MM.1S (cell line): ENCODE measurements at regions not wholly inside any gene's neighbourhood (a gene's known extent, or its start where the extent isn't known, plus 50 kb on each side); places are given as distances from the start of the nearest gene placed in this dataset.

Experiments
- EZH2 ChIP-seq: fragments of 300-600 bp; sonication (generic); optimal IDR thresholded peaks from 2 replicates; pipeline ENCODE3; 2017; ENCODE audit warnings: low read depth, mild to moderate bottlenecking, antibody characterized with exemption, low read length, mixed read lengths
- EZH2phosphoT487 ChIP-seq: fragments of 300-600 bp; sonication (generic); IDR thresholded peaks from 2 replicates; pipeline ENCODE4 v1.6.1; 2018; ENCODE audit warnings: antibody characterized with exemption, low read length
- TF ChIP-seq, protein P1 (sequence below): fragments of 300-600 bp; sonication (generic); IDR thresholded peaks from 2 replicates; pipeline ENCODE4 v1.5.1; 2016; ENCODE audit warnings: antibody characterized with exemption, low read length, mixed read lengths

- TF ChIP-seq, protein P1, sequence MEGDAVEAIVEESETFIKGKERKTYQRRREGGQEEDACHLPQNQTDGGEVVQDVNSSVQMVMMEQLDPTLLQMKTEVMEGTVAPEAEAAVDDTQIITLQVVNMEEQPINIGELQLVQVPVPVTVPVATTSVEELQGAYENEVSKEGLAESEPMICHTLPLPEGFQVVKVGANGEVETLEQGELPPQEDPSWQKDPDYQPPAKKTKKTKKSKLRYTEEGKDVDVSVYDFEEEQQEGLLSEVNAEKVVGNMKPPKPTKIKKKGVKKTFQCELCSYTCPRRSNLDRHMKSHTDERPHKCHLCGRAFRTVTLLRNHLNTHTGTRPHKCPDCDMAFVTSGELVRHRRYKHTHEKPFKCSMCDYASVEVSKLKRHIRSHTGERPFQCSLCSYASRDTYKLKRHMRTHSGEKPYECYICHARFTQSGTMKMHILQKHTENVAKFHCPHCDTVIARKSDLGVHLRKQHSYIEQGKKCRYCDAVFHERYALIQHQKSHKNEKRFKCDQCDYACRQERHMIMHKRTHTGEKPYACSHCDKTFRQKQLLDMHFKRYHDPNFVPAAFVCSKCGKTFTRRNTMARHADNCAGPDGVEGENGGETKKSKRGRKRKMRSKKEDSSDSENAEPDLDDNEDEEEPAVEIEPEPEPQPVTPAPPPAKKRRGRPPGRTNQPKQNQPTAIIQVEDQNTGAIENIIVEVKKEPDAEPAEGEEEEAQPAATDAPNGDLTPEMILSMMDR = no peak
- TF ChIP-seq EZH2 (no peak), EZH2phosphoT487 (no peak)
These were observed 572.7 kb upstream of the CDH5 start for GRCh38 chr16:65793781-65794180.
